Anterior cingulate cortex (tissue), 58 donors: ENCODE measurements at regions not wholly inside any gene's neighbourhood (a gene's known extent, or its start where the extent isn't known, plus 50 kb on each side); places are given as distances from the start of the nearest gene placed in this dataset.

Experiments
- DNase-seq, 58 donors: peaks; one replicate each; lab custom pipeline; 2025; lab: John Stamatoyannopoulos, UW

- no peak for DNase-seq
Observed at GRCh38 chr13:105773863-105774538, 761.5 kb downstream of the EFNB2 start.

GRCh38 chr13:105773241-105773640 lies 762.2 kb downstream of the EFNB2 start:
- DNase-seq: no peak

- DNase-seq: no peak
Observed at GRCh38 chr13:105764486-105764885, 771.0 kb downstream of the EFNB2 start.

- peak in 4 of 58 donors; percentile 0 to 27 (median 0) for DNase-seq
Observed at GRCh38 chr13:105763851-105764250, 771.6 kb downstream of the EFNB2 start.

- DNase-seq: no peak
Observed at GRCh38 chr13:105762096-105762495, 773.4 kb downstream of the EFNB2 start.

- DNase-seq: no peak
Observed at GRCh38 chr13:105758918-105759860, 776.3 kb downstream of the EFNB2 start.

- no peak for DNase-seq
Observed at GRCh38 chr13:105740739-105741138, 794.7 kb downstream of the EFNB2 start.

- no peak for DNase-seq
Observed at GRCh38 chr13:105737688-105738087, 797.8 kb downstream of the EFNB2 start.

- DNase-seq: no peak
Observed at GRCh38 chr13:105735281-105735680, 800.2 kb downstream of the EFNB2 start.

GRCh38 chr13:105732806-105733529 lies 802.5 kb downstream of the EFNB2 start:
- peak in 3 of 58 donors; percentile 1 to 23 (median 5) for DNase-seq

- DNase-seq: no peak
Observed at GRCh38 chr13:105725887-105726286, 809.6 kb downstream of the EFNB2 start.

GRCh38 chr13:105721016-105721415 lies 814.4 kb downstream of the EFNB2 start:
- no peak for DNase-seq

- no peak for DNase-seq
Observed at GRCh38 chr13:105719859-105720258, 815.6 kb downstream of the EFNB2 start.

- DNase-seq: no peak
Observed at GRCh38 chr13:105709181-105709580, 826.3 kb downstream of the EFNB2 start.

GRCh38 chr13:105703843-105704242 lies 831.6 kb downstream of the EFNB2 start:
- no peak for DNase-seq

GRCh38 chr13:105702441-105702840 lies 833.0 kb downstream of the EFNB2 start:
- DNase-seq: no peak

GRCh38 chr13:105692769-105693168 lies 842.7 kb downstream of the EFNB2 start:
- no peak for DNase-seq

- no peak for DNase-seq
Observed at GRCh38 chr13:105684216-105684615, 851.2 kb downstream of the EFNB2 start.

GRCh38 chr13:105679838-105680237 lies 855.6 kb downstream of the EFNB2 start:
- DNase-seq: no peak

- DNase-seq: no peak
Observed at GRCh38 chr13:105678072-105678471, 857.4 kb downstream of the EFNB2 start.

- no peak for DNase-seq
Observed at GRCh38 chr13:105672881-105673280, 862.6 kb downstream of the EFNB2 start.
